ENCODE measurements at regions not wholly inside any gene's neighbourhood (a gene's known extent, or its start where the extent isn't known, plus 50 kb on each side); places are given as distances from the start of the nearest gene placed in this dataset.

DNA sequence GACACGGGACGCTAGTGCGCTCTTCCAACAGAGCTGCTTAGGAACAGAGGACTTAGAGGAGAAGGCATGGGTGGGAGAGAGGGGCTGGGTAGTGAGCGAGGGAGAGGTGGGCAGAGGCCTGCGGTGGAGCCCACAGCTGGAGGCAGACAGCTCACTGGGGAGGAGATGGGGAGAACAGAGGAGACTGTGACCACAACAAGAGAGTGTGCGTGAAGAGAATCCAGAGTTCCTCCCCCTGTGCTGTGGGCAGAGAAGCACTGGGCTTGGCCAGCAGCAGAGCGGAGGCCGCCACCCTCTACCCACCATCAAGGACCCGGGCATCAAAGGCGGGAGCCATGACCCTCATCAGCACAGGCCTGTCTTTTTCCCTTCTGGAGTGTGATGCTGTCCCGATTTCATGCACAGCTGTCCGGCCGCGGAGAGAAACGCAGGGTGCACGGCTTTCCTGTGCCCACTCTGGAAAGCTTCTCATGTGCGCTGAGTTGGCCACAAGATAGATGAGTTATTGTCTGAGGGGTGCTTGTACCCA is 228.3 kb upstream of the IRX4 start:
- TF ChIP-seq ZNF274 (IDR thresholded peaks at IDR 0.05; ENCODE audit: low read depth, low read length) = no peak
- no peak overlapping the region for H3K4me3 ChIP-seq (ENCODE audit: low read length)

DNA sequence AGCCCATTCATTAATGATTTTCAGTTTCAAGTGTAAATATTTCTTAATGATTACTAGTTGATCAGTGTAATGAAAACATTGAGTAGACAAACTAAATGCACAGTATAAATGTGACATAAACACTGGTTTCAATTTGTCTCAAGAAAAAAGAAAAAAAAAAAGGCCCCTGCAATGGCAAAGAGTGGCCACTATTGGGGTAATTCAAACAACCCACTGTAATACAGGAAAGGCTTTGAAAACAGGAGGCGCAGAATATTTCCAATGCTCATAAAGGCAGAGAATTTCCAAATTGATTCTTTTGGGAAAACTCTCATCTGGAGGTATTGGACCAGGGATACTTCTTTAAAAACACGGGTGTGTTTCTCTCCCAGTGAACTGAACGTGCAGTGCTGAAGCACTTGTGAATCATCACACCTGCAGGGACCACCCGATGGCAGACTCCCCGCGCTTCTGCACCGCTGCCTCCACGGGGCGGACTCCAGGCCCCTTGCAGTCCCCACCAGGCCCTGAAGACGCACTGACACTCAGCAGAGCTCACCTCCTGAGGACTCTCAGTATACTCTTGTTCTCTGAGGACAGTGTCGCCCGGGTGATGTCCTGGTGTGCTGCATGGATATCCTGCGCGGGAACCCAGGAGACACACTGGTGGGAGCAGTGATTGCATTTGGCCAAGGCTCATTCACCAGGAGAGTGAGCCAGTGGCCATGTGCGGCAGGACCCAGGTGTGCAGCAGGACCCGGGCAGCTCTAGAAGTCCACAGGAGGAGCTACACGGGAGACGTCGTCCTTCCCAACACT is 227.6 kb upstream of the IRX4 start:
- H3K4me3 ChIP-seq (ENCODE audit: low read length) = no peak overlapping the region
- no peak for TF ChIP-seq ZNF274 (IDR thresholded peaks at IDR 0.05; ENCODE audit: low read depth, low read length)

DNA sequence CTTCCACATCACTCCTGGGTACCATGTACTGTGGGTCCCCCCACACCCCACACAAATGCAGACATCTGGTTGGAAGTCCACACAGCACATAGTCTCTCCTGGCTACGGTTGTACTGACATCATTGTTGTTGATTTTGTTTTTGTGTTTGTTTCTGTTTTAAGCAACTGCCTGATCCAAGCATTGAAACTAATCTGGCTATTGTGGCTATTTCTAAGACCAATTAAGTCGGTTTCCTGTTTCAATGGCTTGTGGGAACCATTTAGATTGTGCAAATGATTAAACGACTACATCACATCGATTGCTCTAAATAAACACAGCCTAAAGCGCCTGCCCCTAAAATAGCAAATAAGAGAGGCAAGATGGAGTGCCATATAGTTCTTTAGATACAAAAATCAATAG is 226.8 kb upstream of the IRX4 start:
- TF ChIP-seq ZNF274 (IDR thresholded peaks at IDR 0.05; ENCODE audit: low read depth, low read length) = no peak
- no peak overlapping the region for H3K4me3 ChIP-seq (ENCODE audit: low read length)

DNA sequence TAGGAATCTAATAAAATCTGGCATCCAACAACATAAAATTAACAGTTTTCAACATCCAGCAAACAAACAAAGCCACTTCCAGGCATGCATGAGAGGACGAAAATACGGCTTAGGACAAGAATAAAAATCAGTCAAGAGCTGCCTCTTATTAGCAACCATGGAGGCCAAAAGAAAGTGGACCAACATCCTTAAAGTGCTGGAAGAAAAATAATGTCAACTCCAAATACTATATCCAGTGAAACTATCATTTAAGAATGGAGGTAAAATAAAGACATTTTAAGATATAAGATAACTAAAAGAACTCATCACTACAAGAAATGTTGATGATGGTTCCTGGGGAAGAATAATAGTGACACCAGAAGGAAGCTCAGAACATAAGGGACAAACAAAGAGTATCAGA is 224.0 kb upstream of the IRX4 start:
- TF ChIP-seq ZNF274 (IDR thresholded peaks at IDR 0.05; ENCODE audit: low read depth, low read length) = no peak

DNA sequence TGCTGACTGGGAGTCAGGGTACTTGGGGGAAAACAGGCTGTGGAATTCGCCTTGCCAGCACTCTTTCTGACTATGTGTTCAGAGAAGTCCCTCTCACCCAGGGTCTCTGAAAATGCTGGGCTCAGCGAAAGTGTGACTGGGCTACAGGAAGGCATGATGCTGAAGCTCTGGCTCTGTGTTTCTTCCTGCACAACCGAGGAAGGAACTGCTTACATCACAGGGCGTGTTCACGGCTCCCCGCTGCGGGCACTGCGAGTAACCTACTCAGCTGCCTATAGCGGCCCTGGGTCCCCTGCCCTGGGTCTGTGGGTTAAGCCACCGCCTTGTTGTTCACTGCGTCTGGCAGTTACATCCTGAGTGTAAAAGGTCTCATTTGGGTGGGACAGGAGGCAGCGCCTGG is 222.4 kb upstream of the IRX4 start:
- H3K4me3 ChIP-seq (ENCODE audit: low read length) = no peak overlapping the region
- TF ChIP-seq ZNF274 (IDR thresholded peaks at IDR 0.05; ENCODE audit: low read depth, low read length) = no peak

More for the DNA sequence above, 224.0 kb upstream of the IRX4 start:
- H3K4me3 ChIP-seq (ENCODE audit: low read length) = no peak overlapping the region

DNA sequence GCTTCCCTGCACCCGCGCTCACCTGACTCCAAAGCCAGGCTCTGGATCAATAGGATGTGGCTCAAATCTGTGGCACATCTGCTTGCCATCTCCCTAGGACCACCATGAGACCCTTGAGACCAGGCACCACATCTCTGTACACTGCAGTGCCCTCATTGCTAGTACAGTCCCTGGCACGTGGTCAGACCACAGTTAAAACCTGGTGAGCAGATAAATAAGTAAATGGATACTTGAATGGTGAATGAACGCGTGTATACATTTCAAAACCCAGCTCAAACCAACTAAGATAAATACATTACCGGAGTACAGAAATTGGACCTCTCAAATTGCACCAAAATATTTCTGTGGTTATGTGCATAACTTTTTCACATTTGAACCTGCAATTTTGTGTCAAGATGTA is 221.2 kb upstream of the IRX4 start:
- no peak overlapping the region for H3K4me3 ChIP-seq (ENCODE audit: low read length)
- TF ChIP-seq ZNF274 (IDR thresholded peaks at IDR 0.05; ENCODE audit: low read depth, low read length) = no peak

DNA sequence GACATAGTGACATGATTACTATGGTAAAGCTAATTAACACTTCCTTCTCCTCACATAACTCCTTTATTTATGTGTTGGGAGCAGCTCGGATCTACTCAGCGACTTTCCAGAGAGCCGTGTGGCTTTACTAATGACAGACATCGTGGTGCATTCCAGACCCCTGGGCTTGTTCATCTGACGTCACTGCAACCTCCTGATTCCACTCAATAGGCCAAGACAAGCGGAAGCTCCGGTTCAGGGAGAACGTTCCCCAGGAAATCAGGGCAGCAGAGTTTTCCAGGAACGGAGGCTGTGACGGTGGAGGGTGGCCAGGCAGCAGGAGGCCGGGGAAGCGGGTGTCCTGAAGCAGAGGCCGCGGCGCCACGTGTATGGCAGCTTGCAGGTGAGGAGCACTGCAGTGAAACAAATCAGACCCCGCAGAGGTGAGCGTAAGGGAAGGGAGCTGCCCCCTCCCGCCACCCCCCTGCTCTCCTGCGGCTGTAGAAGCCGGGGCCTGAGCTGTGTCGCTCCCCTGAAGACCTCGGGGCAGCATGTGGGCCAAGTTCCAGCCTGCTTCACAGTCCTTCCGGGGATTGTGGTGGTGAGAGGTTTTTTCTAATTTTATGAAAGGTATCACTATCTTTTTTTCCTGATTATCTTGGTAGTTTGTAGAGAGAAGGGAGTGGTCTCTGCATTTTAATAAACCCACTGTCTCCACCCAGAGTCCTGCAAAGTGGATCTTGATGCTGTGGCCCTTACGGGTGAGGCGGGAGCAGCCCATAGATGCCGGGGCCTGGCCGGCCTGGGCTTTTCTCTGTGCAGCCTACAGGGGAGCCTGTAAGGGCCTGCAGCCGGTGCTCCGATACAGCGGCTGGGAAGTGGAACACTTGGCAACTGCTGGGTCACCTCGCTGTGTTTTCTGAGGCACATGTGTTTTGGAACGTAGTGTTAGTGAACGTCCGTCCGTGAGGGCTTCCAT is 220.4 kb upstream of the IRX4 start:
- no peak overlapping the region for H3K4me3 ChIP-seq (ENCODE audit: low read length)
- TF ChIP-seq ZNF274 (IDR thresholded peaks at IDR 0.05; ENCODE audit: low read depth, low read length) = no peak

DNA sequence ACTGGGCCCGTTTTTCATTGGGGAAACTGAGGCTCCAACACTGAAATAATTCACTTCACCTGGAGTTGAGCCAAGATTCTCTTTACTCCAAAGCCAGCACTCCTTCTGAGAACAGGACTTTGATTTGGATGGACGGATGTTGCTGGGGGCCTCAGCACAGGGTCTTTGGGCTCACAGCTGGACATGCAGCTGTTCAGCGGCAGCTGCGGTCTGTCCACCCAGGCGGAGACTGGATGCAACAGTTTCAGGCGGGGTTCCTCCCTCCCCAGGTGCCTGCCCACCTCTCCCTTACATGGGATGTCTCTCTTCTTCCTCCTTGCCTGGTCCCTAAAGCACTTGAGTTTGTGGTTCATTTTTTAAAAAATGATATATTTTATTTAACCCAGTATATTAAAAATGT is 219.0 kb upstream of the IRX4 start:
- no peak for TF ChIP-seq ZNF274 (IDR thresholded peaks at IDR 0.05; ENCODE audit: low read depth, low read length)
- H3K4me3 ChIP-seq (ENCODE audit: low read length) = no peak overlapping the region

DNA sequence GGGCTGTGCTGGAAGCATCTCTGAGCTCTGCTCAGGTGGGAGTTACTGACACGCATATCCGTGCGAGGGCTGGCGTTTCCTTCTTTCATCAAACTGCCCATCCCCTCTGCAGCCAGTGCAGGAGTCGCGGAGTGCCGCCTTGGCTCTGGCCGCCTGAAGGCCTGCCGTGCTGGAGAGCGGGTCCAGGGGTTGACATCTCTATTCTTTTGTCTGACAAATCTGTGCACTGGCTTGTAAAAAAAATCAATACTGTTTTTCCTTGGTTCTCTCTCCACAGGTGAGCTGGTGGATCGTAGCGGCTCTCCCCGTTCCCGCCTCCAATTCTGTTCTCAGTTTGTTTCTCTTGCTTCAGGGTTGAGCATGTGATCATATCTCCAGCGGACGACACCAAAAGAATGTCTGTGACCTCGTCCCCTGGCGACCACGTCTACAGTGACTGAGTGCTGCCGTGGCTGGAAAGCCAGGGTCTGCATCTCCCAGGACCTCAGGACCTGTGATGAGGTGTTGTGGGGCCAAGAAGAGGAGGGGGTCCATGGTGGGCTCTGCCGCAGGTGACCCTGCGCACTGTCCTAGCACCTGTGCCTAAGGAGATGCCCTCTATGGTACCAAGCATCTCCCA is 214.3 kb upstream of the IRX4 start:
- H3K4me3 ChIP-seq (ENCODE audit: low read length) = no peak overlapping the region
- no peak for TF ChIP-seq ZNF274 (IDR thresholded peaks at IDR 0.05; ENCODE audit: low read depth, low read length)

DNA sequence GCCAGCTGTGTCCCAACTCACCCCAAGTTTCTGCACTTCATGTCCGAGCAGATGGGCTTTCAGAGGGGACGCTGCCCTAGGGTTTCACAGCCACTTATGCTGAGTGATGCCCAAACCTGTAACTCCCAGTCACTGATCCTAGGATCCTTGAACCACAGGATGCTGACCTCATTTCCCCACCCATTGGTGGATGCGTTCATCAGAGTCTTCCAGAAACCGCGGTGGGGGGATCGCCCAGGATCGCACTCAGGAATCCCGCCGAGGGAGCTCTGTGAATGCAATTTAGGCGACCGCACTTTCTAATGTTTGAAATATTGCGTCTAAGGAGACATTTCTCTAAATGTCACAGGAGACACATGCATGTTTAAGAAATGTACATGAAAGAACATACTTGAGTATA is 212.3 kb upstream of the IRX4 start:
- no peak for TF ChIP-seq ZNF274 (IDR thresholded peaks at IDR 0.05; ENCODE audit: low read depth, low read length)
- no peak overlapping the region for H3K4me3 ChIP-seq (ENCODE audit: low read length)

DNA sequence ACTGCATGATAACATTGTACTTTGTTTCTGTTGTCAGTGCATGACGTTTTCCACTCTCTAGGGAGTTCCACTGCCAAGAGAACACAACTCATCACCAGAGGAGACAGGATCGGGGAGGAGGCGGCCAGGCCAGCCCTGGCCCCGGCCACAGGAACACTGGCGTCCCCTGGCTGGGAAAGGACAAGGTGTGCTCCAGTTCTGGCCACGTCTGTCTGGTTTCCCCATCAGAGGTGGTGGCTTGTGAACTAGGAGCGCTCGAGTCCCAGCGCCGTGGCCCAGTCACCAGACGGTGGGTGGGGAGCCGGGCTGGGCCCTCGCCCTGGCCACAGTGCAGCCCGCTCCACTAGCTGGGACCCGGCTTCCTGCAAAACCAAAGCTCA is 211.9 kb upstream of the IRX4 start:
- H3K4me3 ChIP-seq (ENCODE audit: low read length) = no peak overlapping the region
- no peak for TF ChIP-seq ZNF274 (IDR thresholded peaks at IDR 0.05; ENCODE audit: low read depth, low read length)

DNA sequence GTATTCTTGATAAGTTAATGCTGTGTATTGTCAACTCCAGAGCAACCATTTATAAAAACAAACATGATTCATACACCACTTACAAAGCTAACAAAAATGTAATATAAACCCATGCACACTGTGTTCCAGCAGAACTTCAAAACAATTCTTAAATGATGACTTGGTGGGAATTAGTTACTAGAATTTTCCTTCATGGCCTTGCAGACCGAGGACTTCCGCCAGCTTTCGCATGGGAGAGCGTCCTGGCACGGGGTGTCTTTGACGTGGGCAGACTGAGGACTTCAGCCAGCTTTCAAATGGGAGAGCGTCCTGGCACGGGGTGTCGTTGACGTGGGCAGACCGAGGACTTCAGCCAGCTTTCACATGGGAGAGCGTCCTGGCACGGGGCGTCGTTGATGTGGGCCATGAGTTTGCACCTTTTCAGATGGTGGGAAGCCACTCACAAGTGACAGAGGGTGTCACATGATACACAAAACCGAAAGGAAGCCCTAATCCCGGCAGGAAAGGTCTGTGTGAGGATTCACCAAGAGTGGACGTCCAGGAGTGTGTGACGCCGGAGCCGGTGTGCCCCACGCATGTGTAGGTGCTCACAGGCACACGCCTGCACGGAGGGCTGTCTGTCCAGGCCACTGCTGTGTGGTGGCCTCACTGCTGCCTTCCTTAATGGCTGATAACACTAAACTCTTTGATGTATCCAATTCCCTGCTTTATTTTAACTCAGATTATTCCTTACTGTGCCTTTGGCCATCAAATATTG is 211.3 kb upstream of the IRX4 start:
- no peak for TF ChIP-seq ZNF274 (IDR thresholded peaks at IDR 0.05; ENCODE audit: low read depth, low read length)
- no peak overlapping the region for H3K4me3 ChIP-seq (ENCODE audit: low read length)

DNA sequence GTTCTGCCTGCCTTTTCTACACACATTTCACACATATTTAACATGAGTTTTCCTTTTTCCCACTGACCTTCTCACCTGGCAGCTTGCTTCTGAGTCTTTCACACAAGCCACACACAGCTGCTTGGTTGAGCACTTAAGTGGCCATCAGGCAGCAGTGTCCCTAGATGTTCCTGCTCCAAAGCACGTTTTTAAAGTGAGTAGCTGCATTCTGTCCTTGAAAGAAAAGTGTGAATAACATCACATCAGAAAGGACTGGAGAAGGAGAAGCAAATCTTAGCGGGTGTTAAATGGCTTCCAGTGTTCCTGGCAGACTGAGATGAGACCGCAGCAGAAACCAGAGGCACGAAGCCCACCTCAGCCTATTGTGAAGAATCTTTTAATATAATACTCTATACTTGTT is 209.2 kb upstream of the IRX4 start:
- TF ChIP-seq ZNF274 (IDR thresholded peaks at IDR 0.05; ENCODE audit: low read depth, low read length) = no peak
- H3K4me3 ChIP-seq (ENCODE audit: low read length) = no peak overlapping the region

DNA sequence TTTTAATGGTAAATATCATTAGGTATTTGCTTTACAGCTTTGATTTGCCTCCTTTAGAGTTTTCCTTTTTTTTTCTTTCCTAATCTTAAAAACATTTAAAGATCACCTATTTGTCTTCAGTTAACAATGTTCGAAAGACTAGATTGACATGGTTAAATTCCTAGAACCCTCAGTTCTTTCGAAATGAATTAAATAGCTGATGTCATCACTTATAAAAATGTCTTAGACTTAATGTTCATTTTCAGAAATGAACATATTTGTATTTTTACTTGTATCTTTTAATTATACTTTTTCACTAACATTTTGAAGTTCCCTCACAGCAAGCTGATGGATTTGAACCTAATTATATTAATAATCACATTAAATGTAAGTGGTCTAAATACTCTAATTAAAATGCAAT is 205.3 kb upstream of the IRX4 start:
- H3K4me3 ChIP-seq (ENCODE audit: low read length) = no peak overlapping the region
- TF ChIP-seq ZNF274 (IDR thresholded peaks at IDR 0.05; ENCODE audit: low read depth, low read length) = no peak

All from GM08714 (cell line).